DMS53 treated with DMSO at 0.1 percent for 48 hours (cell line): ENCODE measurements at regions not wholly inside any gene's neighbourhood (a gene's known extent, or its start where the extent isn't known, plus 50 kb on each side); places are given as distances from the start of the nearest gene placed in this dataset.
"Not testable (repeated sequence)": the region's sequence is repeated elsewhere in the genome, so short reads cannot be mapped to it uniquely, and the experiment has no call there.

Source experiments
- DNase-seq: peaks from one replicate; lab custom pipeline; 2025; ENCODE audit not compliant: unreplicated experiment; lab: John Stamatoyannopoulos, UW

DNA sequence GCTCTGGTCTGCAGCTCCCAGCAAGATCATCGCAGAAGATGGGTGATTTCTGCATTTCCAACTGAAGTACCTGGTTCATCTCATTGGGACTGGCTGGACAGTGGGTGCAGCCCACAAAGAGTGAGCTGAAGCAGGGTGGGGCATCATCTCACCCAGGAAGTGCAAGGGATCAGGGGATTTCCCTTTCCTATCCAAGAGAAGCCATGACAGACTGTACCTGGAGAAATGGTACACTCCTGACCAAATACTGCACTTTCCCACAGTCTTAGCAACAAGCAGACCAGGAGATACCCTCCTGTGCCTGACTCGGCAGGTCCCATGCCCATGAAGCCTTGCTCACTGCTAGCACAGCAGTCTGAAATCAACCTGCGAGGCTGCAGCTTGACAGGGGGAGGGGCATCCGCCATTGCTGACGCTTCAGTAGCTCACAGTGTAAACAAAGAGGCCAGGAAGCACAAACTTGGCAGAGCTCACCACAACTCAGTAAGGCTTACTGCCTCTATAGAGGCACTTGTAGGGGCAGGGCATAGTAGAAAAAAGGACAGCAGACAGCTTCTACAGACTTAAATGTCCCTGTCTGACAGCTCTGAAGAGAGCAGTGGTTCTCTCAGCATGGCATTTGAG is 60.5 kb downstream of the AREG start:
- DNase-seq: peak; percentile 75

DNA sequence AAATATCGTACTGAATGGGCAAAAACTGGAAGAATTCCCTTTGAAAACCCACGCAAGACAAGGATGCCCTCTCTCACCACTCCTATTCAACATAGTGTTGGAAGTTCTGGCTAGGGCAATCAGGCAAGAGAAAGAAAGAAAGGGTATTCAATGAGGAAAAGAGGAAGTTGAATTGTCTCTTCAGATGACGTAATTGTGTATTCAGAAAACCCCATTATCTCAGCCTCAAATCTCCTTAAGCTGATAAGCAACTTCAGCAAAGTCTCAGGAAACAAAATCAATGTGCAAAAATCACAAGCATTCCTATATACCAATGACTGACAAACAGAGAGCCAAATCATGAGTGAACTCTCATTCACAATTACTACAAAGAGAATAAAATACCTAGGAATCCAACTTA is 64.4 kb downstream of the AREG start:
- DNase-seq: not testable (repeated sequence)

DNA sequence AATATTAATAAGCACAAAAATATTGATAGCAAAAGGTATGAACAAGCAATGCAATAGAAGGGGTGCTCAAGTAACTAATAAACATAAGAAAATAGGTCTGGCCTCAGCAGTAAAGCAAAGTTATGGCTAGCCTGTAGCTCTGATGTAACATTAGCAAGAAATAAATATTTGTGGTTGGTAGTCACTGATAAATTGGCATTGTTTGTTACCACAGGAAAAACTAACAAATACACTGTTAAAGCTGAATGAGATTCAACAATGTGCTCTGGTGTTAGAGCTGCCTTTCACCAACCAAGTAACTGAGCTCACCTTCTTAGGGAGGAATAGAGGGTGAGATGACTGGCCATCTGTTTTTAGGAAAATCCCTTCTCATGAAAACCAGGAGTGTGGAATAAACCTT is 71.4 kb downstream of the AREG start:
- no peak for DNase-seq

DNA sequence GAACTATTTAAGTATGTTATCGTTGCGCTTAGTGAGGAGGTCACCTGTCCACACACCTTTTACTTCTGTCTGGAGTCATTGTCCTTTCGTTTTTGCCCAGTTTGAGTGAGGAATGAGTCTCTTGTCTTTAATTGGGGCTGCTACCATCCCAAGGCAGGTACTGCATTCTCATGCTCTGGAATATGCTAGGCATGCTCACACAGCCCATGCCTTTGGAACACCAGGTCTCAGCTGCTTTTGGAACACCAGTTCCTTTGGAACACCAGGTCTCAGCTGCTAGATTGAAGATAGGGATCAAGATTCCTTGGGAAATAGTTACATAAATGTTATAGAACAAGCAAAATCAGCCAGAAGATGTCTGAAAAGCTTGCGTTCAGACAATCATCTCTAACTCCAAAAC is 73.1 kb downstream of the AREG start:
- no peak for DNase-seq

DNA sequence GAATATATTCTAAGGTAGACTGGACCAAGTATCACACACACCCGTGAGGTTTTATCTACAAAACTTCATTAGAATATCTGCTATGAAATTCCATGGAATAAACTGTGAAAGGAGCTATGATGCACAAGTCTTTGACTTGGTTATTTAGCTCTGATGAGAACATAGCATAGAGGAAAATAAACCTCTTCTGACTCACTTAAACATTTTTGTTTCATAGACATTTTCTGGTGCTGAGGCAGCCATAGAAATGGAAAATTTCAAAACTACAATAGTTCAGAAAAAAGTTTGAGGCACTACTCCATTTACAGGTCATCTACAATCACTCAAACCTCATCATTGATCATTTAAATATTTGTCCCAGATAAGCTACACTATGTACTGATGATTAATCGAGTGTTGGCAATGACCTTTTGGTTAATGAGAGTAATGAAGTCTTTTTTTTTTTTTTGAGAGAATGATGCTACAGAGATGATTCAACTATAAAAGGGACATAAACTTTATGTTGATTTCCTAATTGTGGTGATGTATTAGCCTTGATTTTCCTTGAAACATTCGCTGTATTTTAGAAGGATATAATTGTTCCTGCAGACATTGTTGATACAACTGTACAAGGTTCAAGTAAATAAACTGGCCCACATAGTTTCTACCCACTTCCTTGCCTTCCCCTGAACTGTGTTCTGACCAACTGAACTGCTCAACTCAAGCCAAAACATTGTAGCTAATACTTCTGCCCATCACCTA is 77.5 kb downstream of the AREG start:
- DNase-seq: no peak

DNA sequence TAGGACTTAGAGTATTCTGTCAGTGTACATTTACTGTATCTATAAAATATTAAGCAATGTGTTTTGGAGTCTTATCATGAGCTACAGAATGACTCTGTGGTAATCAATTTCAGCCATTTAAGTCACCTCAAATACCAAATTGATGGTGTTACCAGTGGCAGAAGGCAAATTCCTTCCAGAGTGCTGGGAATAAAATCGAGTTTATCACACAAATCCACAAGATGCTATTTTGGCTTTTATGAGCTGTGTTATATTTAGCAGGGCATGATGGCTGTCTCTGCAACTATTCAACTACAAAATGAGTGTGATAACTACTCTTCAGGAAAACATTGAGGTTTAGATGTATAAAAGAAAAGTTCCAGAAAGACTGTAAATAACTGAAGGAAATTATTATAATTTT is 78.2 kb downstream of the AREG start:
- no peak for DNase-seq

DNA sequence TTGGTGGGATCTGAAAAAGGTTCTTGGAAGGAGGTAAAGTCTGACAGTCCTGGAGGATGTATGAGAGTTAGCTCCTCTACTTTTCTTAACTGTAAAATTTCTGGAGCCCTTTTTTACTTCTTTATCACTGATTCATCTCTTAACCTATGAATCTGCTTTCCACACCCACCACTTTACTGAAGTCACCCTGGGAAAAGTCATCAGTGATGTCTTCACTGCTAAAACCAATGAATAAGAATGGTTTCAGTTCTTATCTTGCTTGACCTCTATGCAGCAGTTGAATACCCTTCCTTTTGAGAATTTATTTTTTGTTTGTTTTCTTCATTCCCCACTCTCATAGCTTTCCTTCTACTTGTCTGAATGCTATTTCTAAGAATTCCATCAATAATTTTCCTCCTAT is 80.0 kb downstream of the AREG start:
- DNase-seq: no peak

DNA sequence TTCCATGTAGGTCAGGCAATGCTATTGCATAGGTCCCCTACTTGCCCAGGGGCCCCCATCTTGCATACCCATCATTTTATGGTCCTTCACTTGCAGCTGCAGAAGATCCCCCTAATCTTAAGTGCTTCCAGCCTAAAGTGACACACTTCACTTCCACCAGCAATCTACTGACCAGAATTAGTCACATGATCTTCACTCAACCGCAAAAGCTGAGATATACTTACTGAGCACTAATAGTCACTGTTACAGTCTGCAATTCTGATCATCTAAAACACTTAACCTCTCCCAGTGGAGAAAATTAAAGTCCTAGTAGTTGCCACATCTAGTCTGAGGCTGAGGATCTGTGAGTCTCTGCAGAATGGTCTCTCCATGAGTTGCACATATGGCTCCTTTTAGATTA is 82.1 kb downstream of the AREG start:
- no peak for DNase-seq

DNA sequence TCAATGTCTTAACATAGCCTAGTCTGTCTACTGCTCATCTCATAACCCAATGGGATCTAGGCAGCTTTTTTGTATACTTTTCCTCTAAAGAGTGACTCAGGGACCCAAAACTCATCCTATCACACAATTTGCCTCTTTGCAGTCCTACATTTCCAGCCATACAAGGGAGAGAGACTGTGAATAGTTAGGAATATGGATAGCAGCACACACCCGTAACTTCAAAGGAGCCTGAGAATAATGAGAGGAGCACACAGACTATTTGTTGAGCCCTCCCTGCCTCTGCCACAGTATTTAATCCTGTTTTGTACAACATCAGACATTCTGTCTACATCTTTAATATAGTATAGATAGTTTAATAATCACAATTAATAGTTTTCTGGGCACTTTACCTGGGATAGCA is 83.2 kb downstream of the AREG start:
- DNase-seq: peak; percentile 29

DNA sequence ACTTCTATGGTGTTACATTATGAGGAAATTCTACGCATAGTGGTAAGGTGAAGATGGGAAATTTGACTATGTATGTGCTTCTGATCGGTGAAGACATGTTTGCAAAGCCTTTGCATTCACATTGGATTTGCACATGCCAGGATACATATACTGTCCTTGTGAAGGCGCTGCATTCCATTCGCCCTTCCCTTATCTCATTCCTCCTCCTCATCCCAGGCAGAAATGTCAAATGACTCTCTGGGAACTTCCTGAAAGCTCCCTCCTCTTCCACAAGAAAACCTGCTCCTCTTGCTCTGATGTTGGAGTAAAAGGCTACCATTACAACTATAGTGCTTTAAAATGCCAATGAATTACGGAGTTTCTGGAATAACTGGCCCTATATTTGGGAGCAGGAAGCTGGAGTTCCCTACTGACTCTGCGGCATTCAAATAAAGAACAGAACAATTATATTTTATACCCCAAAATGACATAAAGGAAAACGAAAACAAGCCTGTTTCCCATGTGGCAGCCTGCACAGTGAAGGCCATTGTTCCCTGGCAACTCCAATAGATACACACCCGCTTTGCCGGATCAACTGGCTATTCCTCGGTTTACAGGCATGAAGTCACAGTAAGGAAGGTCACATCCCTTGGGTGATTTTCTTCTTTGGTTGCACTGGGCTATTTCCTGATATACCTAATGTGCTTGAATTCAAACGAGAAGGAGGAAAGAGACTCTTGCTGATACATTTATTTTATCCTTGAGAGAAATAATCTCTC is 84.5 kb downstream of the AREG start:
- DNase-seq: no peak

DNA sequence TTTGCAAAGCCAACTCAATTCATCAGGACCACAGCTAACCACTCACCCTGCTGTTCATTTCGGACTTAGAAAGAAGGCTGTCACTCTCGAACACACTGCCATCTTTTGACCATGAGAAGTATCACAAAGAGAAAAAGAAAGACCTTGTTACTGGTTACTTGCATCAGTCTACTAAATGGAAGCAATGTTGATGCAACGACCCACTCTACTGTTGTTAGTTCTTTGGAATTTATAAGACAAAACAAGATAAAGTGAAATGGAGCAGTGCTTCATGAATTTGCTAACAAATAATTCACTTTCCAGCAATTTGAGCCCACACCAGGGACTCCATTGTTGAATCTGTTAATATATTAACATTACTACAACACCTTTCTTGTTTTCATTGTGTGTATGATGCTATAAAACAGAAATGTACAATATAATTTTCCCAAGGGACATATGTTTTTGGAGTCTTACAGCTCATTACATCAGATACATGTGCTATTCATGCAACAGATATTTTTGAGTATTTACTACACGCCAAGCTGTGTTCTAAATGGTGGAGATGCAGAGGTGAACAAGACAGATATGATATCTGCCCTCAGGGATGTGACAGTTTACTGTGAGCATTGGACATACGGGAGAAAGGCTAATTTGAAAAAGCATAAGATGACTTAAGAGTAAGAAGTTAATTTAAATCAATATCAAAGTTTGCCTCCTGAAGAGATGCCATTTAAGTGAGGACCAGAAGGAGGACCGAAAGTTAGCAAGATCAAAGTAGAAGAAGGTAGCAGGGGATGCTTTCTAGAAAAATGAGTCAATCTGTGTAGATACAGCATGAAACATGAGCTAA is 87.2 kb downstream of the AREG start:
- DNase-seq: peak; percentile 81

DNA sequence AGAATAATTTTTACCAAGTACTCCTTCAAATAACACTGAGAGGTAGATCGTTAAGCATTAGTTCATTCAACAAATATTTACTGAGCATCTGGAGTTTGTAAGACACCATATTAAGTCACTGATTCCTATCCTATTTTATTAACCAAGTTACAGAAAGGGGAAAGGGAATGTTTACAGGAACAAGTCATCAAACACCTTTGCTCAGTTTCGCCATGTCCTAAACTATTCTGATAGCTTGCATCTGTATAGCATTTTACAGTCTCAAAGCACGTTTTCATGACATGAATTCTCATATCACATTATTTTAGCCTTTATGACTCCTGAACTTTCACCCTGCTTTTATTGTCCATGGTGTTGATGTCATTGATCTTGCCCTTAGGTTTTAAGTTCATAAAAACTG is 89.2 kb downstream of the AREG start:
- DNase-seq: peak; percentile 23

DNA sequence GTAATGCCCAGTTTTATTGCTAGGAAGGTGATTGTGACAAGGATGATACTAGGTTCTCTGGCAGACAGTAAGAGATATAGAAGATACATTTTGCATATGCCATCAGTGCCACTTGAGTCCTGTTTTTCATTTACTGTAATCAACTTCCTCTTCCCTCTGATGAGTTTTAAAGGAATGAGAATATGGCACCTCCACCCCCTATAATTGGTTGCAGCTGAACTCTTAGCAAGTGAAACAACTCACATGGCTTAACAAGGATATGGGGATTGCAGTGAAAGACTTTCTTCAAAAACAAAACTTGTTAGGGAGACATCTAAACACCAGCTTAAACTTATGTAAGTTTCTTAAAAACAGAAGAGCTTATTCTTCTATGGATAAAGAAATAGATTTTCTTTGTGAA is 90.0 kb downstream of the AREG start:
- DNase-seq: no peak

DNA sequence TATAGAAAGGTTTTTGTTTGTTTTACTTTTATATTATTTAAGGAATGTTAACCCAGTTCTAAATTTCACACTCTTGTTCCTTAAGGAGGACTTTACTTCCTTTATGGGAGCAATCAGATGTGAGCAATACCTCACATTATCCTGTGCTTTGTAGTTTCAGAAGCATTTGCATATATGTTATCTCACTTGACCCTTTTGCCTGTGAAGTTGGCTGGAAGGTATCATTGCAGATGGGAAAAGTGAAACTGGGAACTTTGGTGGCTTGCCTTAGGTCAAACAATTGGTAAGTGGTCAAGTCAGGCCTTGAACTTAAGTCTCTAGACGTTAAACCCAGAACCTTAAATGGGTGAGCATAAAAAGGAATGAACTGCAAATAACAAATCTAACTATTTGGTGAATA is 90.6 kb downstream of the AREG start:
- no peak for DNase-seq

DNA sequence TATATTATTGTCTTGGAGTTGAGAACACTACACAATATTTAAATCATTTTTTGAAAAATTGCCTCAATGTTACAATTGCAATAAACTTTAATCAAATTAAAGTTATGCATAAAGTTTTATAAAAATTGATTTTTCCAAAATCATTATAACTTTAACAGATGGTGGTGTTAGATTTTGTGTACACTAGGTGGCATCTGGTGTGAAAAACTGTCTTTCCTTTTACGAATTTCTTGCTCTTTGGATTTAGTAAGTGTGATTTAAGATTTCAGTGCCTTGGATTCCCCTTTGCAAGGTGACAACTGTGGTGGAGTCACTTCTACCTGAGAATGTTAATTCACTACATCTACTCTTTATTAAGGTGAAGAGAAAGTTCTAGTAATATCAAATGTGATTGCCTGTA is 91.6 kb downstream of the AREG start:
- peak; percentile 5 for DNase-seq

DNA sequence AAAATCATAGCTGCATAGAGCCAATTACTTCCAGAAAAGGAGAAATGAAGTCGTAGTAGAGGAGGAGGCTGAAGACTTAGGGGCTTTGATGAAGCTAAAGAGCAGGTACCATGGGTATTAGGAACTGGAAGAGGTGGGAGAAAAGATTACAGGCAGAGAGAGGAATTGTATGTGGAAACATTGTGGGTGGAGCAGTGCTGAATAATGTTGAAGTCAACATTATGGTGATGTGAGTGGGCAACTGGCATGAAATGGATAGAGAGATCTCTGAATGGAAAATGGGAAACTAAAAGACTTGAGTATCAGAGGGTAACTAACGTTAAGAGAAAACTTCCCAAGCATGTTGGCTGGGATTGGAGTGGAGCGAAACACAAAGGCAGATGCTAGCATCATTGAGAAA is 92.5 kb downstream of the AREG start:
- DNase-seq: no peak

DNA sequence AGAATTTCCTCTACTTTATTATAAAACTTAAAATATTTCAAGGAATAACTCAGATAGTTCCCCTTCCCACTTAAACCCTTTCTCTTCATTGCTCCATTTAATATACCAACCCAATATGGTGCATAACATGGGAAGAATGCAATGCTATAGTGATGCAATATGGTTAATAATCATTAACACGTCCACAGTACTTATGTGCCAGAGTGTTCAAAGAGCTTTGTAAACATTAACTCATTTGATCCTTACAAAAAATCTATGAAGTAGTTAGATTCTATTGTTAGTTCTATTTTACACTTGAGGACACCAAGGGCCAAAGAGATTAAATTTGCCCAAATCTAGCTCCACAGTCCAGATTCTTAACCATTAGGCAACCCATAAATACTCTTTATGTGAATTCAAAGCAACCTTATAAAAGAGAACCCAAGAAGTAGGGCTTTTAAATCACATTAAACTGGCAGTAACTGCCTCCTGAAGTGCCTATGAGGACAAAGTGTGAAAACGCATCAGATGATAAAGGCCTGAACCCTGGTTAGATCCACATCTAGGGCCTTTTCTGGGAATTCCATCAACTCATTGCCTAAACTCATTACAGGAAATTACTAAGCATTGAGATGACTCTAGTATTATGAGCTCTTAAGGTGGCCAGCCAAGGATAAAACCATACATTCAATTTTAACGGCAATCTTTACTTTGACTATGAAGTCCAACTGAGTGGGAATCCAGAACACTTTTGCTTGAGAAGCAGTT is 94.3 kb downstream of the AREG start:
- DNase-seq: peak; percentile 80

DNA sequence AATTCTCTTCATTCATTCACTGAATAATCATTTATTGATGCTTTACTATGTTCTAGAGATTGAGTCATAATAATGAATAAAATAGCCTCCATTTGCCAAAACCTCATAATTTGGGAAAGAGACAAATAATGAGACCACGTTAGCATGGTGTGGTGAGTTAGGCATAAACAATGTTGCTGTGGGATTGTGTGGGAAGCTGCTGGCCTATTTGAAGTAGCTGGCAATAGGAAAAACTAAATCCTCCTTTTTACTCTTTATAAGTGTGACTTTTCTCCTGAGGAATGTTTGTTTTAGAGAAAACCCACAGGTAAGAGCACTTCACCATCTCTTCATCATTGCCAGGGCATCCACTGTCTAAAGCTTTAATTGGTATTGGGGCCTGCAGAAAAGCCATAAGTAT is 95.3 kb downstream of the AREG start:
- DNase-seq: peak; percentile 8

DNA sequence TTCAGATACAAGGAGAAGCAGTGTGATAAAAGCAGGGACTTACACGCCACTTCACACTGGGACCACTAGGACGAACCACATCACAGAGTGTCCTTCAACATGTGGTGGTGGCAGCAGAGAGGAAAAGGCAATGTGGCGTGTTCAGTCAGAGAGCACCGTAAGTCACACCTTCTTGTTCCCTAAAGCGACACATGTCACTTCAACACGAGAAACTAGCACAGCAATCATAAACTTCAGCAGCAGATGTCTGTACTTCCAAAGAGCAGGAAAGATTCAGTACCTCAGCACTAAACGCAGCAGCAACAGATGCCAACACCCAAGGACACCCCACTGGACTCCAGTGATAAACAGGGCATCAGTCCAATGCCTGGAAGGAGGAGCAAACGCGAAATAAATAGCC is 96.7 kb downstream of the AREG start:
- no peak for DNase-seq

DNA sequence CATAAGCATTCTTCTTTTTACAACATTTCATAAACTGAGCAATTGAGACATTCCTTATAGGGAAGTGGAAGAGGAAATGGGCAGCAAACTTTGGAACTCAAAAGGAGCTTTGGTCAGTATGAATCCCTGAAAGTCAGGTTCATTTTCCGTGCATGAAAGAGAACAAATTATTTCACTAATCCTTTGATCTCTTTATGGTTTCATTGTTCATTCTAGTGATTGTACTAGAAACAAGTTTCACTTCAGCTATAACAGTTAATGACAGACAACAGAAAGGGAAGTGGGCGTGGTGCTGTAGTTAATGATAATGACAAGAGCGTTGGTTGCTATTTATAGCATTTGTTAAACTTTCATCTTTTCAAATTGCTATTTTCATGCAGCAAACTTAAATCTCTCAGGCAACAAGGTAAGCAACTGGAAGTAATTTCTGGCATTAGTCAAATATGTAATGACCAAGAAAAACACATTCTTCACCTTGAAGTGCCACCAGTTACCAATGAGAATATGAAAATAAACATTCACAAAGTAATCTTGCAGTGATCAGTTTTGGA is 98.4 kb downstream of the AREG start:
- no peak for DNase-seq
